LNCAP (cell line): ENCODE measurements at regions not wholly inside any gene's neighbourhood (a gene's known extent, or its start where the extent isn't known, plus 50 kb on each side); places are given as distances from the start of the nearest gene placed in this dataset.

ENCODE experiments used
- TF ChIP-seq, protein P1 (sequence below): fragments of 450-650 bp; IDR thresholded peaks from 2 replicates; pipeline ENCODE4 v1.5.1; 2017; ENCODE audit warnings: mild to moderate bottlenecking

- TF ChIP-seq, protein P1, sequence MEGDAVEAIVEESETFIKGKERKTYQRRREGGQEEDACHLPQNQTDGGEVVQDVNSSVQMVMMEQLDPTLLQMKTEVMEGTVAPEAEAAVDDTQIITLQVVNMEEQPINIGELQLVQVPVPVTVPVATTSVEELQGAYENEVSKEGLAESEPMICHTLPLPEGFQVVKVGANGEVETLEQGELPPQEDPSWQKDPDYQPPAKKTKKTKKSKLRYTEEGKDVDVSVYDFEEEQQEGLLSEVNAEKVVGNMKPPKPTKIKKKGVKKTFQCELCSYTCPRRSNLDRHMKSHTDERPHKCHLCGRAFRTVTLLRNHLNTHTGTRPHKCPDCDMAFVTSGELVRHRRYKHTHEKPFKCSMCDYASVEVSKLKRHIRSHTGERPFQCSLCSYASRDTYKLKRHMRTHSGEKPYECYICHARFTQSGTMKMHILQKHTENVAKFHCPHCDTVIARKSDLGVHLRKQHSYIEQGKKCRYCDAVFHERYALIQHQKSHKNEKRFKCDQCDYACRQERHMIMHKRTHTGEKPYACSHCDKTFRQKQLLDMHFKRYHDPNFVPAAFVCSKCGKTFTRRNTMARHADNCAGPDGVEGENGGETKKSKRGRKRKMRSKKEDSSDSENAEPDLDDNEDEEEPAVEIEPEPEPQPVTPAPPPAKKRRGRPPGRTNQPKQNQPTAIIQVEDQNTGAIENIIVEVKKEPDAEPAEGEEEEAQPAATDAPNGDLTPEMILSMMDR = no peak
These were observed 227.7 kb downstream of the BCAT1 start for GRCh38 chr12:24721191-24721590.

GRCh38 chr12:24719293-24719721 lies 229.6 kb downstream of the BCAT1 start:
- TF ChIP-seq, protein P1 = no peak

DNA sequence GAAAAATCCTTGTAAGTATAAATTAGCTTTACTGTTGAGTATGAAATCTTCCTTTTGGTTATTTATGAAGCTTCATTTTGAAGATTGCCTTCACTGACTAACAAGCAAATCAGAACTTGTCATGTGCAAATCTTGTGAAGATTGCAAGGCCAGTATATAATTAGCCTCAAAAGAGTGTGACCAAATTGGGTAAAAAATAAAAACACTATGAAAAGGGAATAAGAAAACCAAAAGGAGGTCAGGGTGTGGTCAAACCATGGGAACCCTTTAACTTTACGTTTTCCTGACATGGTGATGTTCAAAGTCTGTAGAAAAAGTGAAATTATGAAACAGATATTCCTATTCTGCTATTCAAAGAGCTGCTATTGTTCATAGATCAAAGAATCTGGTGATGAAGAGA lies 230.3 kb downstream of the BCAT1 start:
- TF ChIP-seq, protein P1 = no peak

DNA sequence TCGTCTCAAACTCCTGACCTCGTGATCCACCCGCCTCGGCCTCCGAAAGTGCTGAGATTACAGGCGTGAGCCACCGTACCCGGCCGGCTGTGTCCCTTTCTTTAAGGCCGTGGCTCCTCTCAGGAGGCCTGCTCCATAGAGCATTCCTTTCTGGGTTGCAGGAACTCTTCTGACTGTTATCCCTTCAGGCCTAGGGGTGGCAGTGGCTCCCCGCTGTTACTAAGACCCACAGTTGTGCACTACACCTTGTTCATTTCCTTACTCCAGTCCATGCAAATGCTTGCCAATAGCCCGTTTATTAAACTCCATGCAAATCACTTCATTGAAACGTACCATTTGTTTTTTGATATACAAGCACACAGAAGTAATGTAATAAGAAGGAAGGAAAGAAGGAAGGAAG lies 234.7 kb downstream of the BCAT1 start:
- TF ChIP-seq, protein P1 = no peak

DNA sequence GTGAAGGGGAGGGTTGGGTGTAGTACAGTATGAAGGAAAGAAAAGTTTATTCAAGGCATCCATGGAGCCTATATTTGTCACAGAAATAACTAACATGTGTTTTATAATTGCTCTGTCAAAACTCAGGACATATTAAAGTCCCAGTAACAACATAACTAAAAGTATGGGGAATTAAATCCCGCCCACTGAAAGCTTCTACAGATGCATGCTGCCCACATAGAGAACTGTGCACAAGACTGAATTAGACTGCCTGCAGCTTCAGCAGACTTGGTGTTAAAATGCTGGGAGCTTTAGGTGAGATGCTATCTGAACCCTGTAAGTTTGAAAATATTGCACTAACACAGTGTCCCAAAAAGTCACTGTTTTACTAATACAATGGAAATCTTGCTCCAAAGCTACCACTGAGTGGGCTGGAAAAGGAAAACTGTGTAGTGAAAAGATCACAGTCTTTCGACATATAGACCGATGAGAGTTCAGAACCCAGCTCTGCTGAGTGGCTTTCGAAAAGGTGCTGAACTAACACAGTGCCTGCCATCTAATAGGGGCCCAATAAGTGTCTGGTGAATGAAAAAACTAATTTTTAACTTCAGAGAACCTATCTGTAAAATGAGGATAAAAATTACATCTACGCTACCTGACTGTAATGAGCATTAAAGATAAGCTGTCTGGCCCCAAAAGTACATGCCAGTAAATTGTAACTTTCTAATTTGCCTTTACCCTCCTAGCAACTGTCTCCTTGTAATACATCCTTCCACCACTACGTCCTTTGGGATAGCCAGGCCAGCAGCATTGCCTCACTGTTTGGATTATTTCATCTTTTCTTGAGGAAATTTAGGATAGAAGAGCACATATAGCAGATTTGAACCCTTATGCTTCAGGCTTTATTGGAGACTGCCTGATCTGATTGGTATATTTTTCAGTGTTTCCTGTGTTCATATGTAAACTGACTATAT lies 237.6 kb downstream of the BCAT1 start:
- TF ChIP-seq, protein P1 = no peak

DNA sequence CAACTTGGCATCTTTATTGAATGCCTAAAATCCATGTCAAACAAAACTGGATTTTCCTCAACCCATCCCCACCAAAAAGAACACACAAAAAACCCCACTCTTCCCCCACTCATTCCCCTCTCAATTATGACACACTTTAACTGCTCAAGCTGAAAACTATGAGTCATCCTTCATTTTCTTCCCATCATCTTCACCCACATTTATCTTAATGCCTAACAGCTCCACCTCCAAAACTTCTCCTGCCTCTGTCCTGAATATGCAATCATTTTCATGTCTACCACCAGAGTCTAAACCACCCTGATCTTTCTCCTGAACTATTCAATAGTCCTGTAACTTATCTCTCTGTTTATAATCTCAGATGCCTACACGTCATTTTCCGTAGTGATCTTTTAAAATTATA lies 239.7 kb downstream of the BCAT1 start:
- TF ChIP-seq, protein P1 = no peak

DNA sequence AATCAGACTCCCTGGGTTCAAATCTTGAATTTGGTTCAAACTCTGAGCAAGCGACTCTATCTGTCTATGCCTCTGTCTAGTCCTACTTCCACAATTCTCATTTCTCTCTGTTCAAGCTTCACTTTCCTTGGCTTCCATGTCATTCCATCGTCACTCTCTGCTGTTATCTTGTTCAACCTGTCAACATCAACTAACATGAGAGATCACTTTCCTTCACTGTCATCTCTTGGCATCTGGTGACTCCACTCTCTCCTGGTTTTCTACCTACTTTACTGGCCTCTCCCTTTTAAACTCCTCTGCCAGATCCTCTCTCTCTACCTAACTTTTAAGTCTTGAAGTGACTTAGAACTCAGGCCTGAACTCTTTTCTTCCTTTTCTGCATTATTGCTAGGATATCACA lies 240.2 kb downstream of the BCAT1 start:
- TF ChIP-seq, protein P1 = no peak
